Common myeloid progenitor, CD34-positive (primary cell): ENCODE measurements at regions not wholly inside any gene's neighbourhood (a gene's known extent, or its start where the extent isn't known, plus 50 kb on each side); places are given as distances from the start of the nearest gene placed in this dataset.

Source experiments
- CTCF ChIA-PET: fragments of 350-600 bp; sonication (Branson Sonifier 250); formaldehyde crosslinking; loops from one replicate; lab custom pipeline; 2021; ENCODE audit warnings: antibody characterized with exemption; lab: Charles Lee
- POLR2A ChIA-PET: fragments of 350-600 bp; sonication (Branson Sonifier 250); formaldehyde crosslinking; loops from one replicate; lab custom pipeline; 2021; ENCODE audit warnings: antibody characterized with exemption; lab: Charles Lee
- DNase-seq, 3 donors: peaks; one replicate each; pipeline versions ENCODE4 v3.0.0 to v3.0.0-alpha.2; 2013
- H3K27ac ChIP-seq, 2 experiments: 1 replicate in 1 of 2; 2 replicates in 1 of 2; pipeline ENCODE4 v1.7.0; 2013; ENCODE audit warnings: inconsistent platforms in 2 of 2, low read length in 2 of 2, mild to moderate bottlenecking in 2 of 2, low read depth in 1 of 2, moderate library complexity in 1 of 2; ENCODE audit not compliant: severe bottlenecking in 2 of 2, insufficient read depth in 1 of 2, poor library complexity in 1 of 2
- H3K27me3 ChIP-seq, 5 experiments: replicated peaks in 2 of 5; 1 replicate in 3 of 5; 2 replicates in 2 of 5; pipeline versions ENCODE4 v1.6.1 to v1.7.0; 2013; ENCODE audit warnings: low read length in 4 of 5, mild to moderate bottlenecking in 2 of 5, moderate library complexity in 2 of 5, inconsistent platforms in 1 of 5; ENCODE audit not compliant: insufficient read depth in 5 of 5, control insufficient read depth in 4 of 5
- H3K36me3 ChIP-seq, 4 experiments: 1 replicate in 2 of 4; 2 replicates in 2 of 4; pipeline versions ENCODE4 v1.6.1 to v1.7.0; 2013; ENCODE audit warnings: low read length in 3 of 4, control low read depth in 1 of 4, mild to moderate bottlenecking in 1 of 4; ENCODE audit not compliant: control insufficient read depth in 4 of 4, insufficient read depth in 4 of 4
- H3K4me1 ChIP-seq, 4 experiments: 1 replicate in 3 of 4; 2 replicates in 1 of 4; pipeline versions ENCODE4 v1.6.1 to v1.7.1; 2013; ENCODE audit warnings: low read length in 3 of 4, mild to moderate bottlenecking in 3 of 4, control low read depth in 1 of 4, inconsistent platforms in 1 of 4, moderate library complexity in 1 of 4; ENCODE audit not compliant: control insufficient read depth in 4 of 4, insufficient read depth in 4 of 4; ENCODE audit errors: control extremely low read depth in 1 of 4
- H3K4me3 ChIP-seq, 7 experiments: 1 replicate in 4 of 7; 2 replicates in 3 of 7; pipeline versions ENCODE4 v1.5.1 to v1.7.0; 2013; ENCODE audit warnings: mild to moderate bottlenecking in 7 of 7, low read length in 6 of 7, moderate library complexity in 6 of 7, inconsistent platforms in 2 of 7, low read depth in 2 of 7, control low read depth in 1 of 7; ENCODE audit not compliant: insufficient read depth in 4 of 7, control insufficient read depth in 1 of 7; ENCODE audit errors: extremely low read depth in 1 of 7
- H3K9me3 ChIP-seq, 5 experiments: 1 replicate in 4 of 5; 2 replicates in 1 of 5; pipeline versions ENCODE4 v1.6.1 to v1.7.1; 2013; ENCODE audit warnings: low read length in 4 of 5, mild to moderate bottlenecking in 2 of 5, inconsistent platforms in 1 of 5, low read depth in 1 of 5, moderate library complexity in 1 of 5; ENCODE audit not compliant: control insufficient read depth in 4 of 5, insufficient read depth in 2 of 5; ENCODE audit errors: control extremely low read depth in 1 of 5
- whole genome bisulfite sequencing: methylation state at CpG from one replicate; pipeline ENCODE4 v1.1.5; 2013; ENCODE audit not compliant: insufficient coverage; 5-methylcytosine and 5-hydroxymethylcytosine counted together

GRCh38 chr6:164927288-164928056, 381.9 kb downstream of the C6orf118 start:
- DNase-seq = peak; percentile 39 to 61 (median 53)
- Histone ChIP-seq H3K27me3 (no peaks in the 10 kb centered on the region), H3K9me3 (no peaks in the 10 kb centered on the region), H3K36me3 (no peaks in the 10 kb centered on the region), H3K4me1 (no peaks in the 10 kb centered on the region), H3K4me3 (no peak overlapping the region), H3K27ac (no peak overlapping the region)
- ChIA-PET CTCF (interaction anchor here (1.0 to 1.3 kb wide), 4 partner anchors 8 to 1769 kb away, joined by 3 to 4 read pairs (median 3); no protein-coding TSS in a partner anchor), POLR2A (no interaction called here)
- WGBS = 19% methylated on average over 9 of the region's 17 CpGs

GRCh38 chr6:164926686-164927085, 382.7 kb downstream of the C6orf118 start:
- no peaks in the 10 kb centered on the region for H3K9me3 ChIP-seq
- no peak for DNase-seq
- H3K36me3 ChIP-seq = no peaks in the 10 kb centered on the region
- H3K27ac ChIP-seq = no peak overlapping the region
- H3K4me1 ChIP-seq = no peaks in the 10 kb centered on the region
- CTCF ChIA-PET = interaction anchor here (1.1 to 1.3 kb wide), 2 partner anchors 13 to 1509 kb away, joined by 3 read pairs; no protein-coding TSS in a partner anchor
- POLR2A ChIA-PET = no interaction called here
- H3K4me3 ChIP-seq = no peak overlapping the region
- H3K27me3 ChIP-seq = no peaks in the 10 kb centered on the region
- 100% methylated on average over 1 of the region's 2 CpGs for WGBS

GRCh38 chr6:164925681-164926530, 383.5 kb downstream of the C6orf118 start:
- no peak overlapping the region for H3K27ac ChIP-seq
- H3K9me3 ChIP-seq = no peaks in the 10 kb centered on the region
- no peak overlapping the region for H3K4me3 ChIP-seq
- CTCF ChIA-PET = no interaction called here
- H3K27me3 ChIP-seq = no peaks in the 10 kb centered on the region
- POLR2A ChIA-PET = no interaction called here
- H3K36me3 ChIP-seq = no peaks in the 10 kb centered on the region
- no peak for DNase-seq
- 96% methylated on average over 5 of the region's 5 CpGs for WGBS
- no peaks in the 10 kb centered on the region for H3K4me1 ChIP-seq

GRCh38 chr6:164924674-164925073, 384.7 kb downstream of the C6orf118 start:
- POLR2A ChIA-PET = no interaction called here
- H3K27ac ChIP-seq = no peak overlapping the region
- H3K36me3 ChIP-seq = no peaks in the 10 kb centered on the region
- WGBS = 55% methylated on average over 10 of the region's 10 CpGs
- CTCF ChIA-PET = no interaction called here
- H3K9me3 ChIP-seq = no peaks in the 10 kb centered on the region
- H3K4me1 ChIP-seq = no peaks in the 10 kb centered on the region
- no peaks in the 10 kb centered on the region for H3K27me3 ChIP-seq
- H3K4me3 ChIP-seq = no peak overlapping the region
- DNase-seq = no peak

GRCh38 chr6:164917211-164917610, 392.2 kb downstream of the C6orf118 start:
- no peak overlapping the region for H3K27ac ChIP-seq
- POLR2A ChIA-PET = no interaction called here
- no peaks in the 10 kb centered on the region for H3K36me3 ChIP-seq
- no peak for DNase-seq
- no peaks in the 10 kb centered on the region for H3K4me1 ChIP-seq
- H3K4me3 ChIP-seq = no peak overlapping the region
- CTCF ChIA-PET = no interaction called here
- H3K27me3 ChIP-seq = no peaks in the 10 kb centered on the region
- 100% methylated on average over 1 of the region's 1 CpG for WGBS
- peaks cover 0 to 6% (median 0%) of the 10 kb centered on the region in 5 experiments for H3K9me3 ChIP-seq

- ChIA-PET POLR2A (no interaction called here), CTCF (no interaction called here)
- H3K27me3 ChIP-seq = no peaks in the 10 kb centered on the region
- no peaks in the 10 kb centered on the region for H3K4me1 ChIP-seq
- H3K4me3 ChIP-seq = no peak overlapping the region
- peaks cover 0 to 6% (median 0%) of the 10 kb centered on the region in 5 experiments for H3K9me3 ChIP-seq
- DNase-seq = no peak
- H3K36me3 ChIP-seq = no peaks in the 10 kb centered on the region
- no CpG with 5 or more reads among the region's 3 CpGs for WGBS
- H3K27ac ChIP-seq = no peak overlapping the region
Observed at GRCh38 chr6:164916087-164916486, 393.3 kb downstream of the C6orf118 start.
